NB4 (cell line): ENCODE measurements at regions not wholly inside any gene's neighbourhood (a gene's known extent, or its start where the extent isn't known, plus 50 kb on each side); places are given as distances from the start of the nearest gene placed in this dataset.

Experiments used
- DNase-seq: peaks from one replicate; pipeline ENCODE4 v3.0.0; 2010; ENCODE audit warnings: low read depth
- H3K4me3 ChIP-seq: one replicate; pipeline ENCODE4 v1.5.1; 2011; ENCODE audit warnings: mild to moderate bottlenecking, low read depth, low read length, moderate library complexity
- MAX ChIP-seq: IDR thresholded peaks from 2 replicates; pipeline ENCODE4 v1.6.1; 2011; ENCODE audit warnings: low read depth, low read length
- MYC ChIP-seq: IDR thresholded peaks from 2 replicates; pipeline ENCODE4 v1.6.1; 2011; ENCODE audit warnings: low read depth, low read length
- POLR2A ChIP-seq: IDR thresholded peaks from 2 replicates; pipeline ENCODE4 v1.6.1; 2011; ENCODE audit warnings: mild to moderate bottlenecking; ENCODE audit not compliant: insufficient read length; ENCODE audit errors: extremely low read depth
- TF ChIP-seq, protein P1 (sequence below): IDR thresholded peaks from one replicate; pipeline ENCODE4 v1.5.1; 2012; ENCODE audit warnings: low read depth, low read length

GRCh38 chr9:74016004-74016403 is 481.1 kb upstream of the RORB start:
- no peak for DNase-seq
- TF ChIP-seq MAX (no peak), MYC (no peak), POLR2A (no peak)
- TF ChIP-seq, protein P1, sequence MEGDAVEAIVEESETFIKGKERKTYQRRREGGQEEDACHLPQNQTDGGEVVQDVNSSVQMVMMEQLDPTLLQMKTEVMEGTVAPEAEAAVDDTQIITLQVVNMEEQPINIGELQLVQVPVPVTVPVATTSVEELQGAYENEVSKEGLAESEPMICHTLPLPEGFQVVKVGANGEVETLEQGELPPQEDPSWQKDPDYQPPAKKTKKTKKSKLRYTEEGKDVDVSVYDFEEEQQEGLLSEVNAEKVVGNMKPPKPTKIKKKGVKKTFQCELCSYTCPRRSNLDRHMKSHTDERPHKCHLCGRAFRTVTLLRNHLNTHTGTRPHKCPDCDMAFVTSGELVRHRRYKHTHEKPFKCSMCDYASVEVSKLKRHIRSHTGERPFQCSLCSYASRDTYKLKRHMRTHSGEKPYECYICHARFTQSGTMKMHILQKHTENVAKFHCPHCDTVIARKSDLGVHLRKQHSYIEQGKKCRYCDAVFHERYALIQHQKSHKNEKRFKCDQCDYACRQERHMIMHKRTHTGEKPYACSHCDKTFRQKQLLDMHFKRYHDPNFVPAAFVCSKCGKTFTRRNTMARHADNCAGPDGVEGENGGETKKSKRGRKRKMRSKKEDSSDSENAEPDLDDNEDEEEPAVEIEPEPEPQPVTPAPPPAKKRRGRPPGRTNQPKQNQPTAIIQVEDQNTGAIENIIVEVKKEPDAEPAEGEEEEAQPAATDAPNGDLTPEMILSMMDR, result no peak
- no peak overlapping the region for H3K4me3 ChIP-seq

GRCh38 chr9:74025402-74025925 is 471.7 kb upstream of the RORB start:
- TF ChIP-seq POLR2A (no peak), MYC (no peak), MAX (no peak)
- TF ChIP-seq, protein P1, result no peak
- no peak overlapping the region for H3K4me3 ChIP-seq
- DNase-seq, result no peak

- TF ChIP-seq MYC (no peak), POLR2A (no peak), MAX (no peak)
- TF ChIP-seq, protein P1, result no peak
- DNase-seq, result no peak
Observed at GRCh38 chr9:74032421-74032820, 464.7 kb upstream of the RORB start.

GRCh38 chr9:74035786-74036185 is 461.3 kb upstream of the RORB start:
- no peak for DNase-seq
- TF ChIP-seq MAX (no peak), MYC (no peak), POLR2A (no peak)
- TF ChIP-seq, protein P1, result no peak

More at GRCh38 chr9:74032421-74032820, 464.7 kb upstream of the RORB start:
- no peak overlapping the region for H3K4me3 ChIP-seq

GRCh38 chr9:74036549-74037231 is 460.4 kb upstream of the RORB start:
- H3K4me3 ChIP-seq, result no peak overlapping the region
- TF ChIP-seq POLR2A, result no peak
- TF ChIP-seq MYC, result no peak
- TF ChIP-seq, protein P1, result no peak
- no peak for TF ChIP-seq MAX
- no peak for DNase-seq

More at GRCh38 chr9:74035786-74036185, 461.3 kb upstream of the RORB start:
- H3K4me3 ChIP-seq, result no peak overlapping the region
